Type B pancreatic cell (in vitro differentiated cells): ENCODE measurements at regions not wholly inside any gene's neighbourhood (a gene's known extent, or its start where the extent isn't known, plus 50 kb on each side); places are given as distances from the start of the nearest gene placed in this dataset.

Experiments used
- DNase-seq: peaks from one replicate; pipeline ENCODE4 v3.0.0; 2021; ENCODE audit warnings: mixed read lengths; ENCODE audit not compliant: unreplicated experiment; ENCODE audit errors: extremely low spot score
- H3K27ac Mint-ChIP-seq: 2 replicates; pipeline ENCODE4 v1.8.0; 2021; ENCODE audit warnings: mild to moderate bottlenecking, mixed read lengths
- H3K27me3 Mint-ChIP-seq: 2 replicates; pipeline ENCODE4 v1.8.0; 2021; ENCODE audit warnings: mixed read lengths
- H3K36me3 Mint-ChIP-seq: 2 replicates; pipeline ENCODE4 v1.8.0; 2021; ENCODE audit warnings: mixed read lengths
- H3K4me1 Mint-ChIP-seq: one replicate; pipeline ENCODE4 v1.8.0; 2021; ENCODE audit warnings: mixed read lengths; ENCODE audit not compliant: unreplicated experiment
- H3K4me3 Mint-ChIP-seq: 2 replicates; pipeline ENCODE4 v1.8.0; 2021; ENCODE audit warnings: mild to moderate bottlenecking, mixed read lengths
- H3K9me3 Mint-ChIP-seq: 2 replicates; pipeline ENCODE4 v1.8.0; 2021; ENCODE audit warnings: mixed read lengths
- CTCF ChIP-seq: fragments of 200-600 bp; sonication (generic); conservative IDR thresholded peaks from 2 replicates; pipeline ENCODE4 v1.5.0; 2021; ENCODE audit warnings: antibody characterized with exemption, mild to moderate bottlenecking

GRCh38 chr1:164325786-164326185 lies 233.2 kb upstream of the PBX1 start:
- Mint-ChIP-seq H3K27ac (no peak overlapping the region), H3K4me1 (no peaks in the 10 kb centered on the region), H3K27me3 (peaks cover 7% of the 10 kb centered on the region), H3K4me3 (no peak overlapping the region), H3K36me3 (no peaks in the 10 kb centered on the region), H3K9me3 (peaks cover 9% of the 10 kb centered on the region)
- DNase-seq: no peak
- no peak for TF ChIP-seq CTCF

DNA sequence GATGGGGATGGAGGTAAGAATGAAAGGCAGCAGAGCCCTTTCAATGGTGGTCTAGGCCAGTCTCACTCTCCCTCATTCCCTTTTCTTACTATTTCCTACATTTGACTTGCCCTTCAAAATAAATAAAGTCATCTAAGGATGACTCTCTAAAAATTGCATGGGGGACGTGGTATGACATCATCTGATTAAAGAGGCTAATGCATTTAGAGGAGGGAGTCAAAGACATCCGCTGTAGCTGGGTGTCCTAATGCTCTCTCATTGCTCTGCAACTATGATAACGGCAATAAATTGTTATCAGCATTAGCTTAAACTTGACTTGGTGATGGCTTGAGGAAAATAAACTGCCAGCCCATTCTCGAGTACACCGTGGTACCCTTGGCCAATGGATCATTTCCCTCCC lies 225.6 kb upstream of the PBX1 start:
- no peaks in the 10 kb centered on the region for H3K36me3 Mint-ChIP-seq
- H3K4me3 Mint-ChIP-seq: no peak overlapping the region
- H3K4me1 Mint-ChIP-seq: peaks cover 7% of the 10 kb centered on the region
- peaks cover 3% of the 10 kb centered on the region for H3K27me3 Mint-ChIP-seq
- peaks cover 4% of the 10 kb centered on the region for H3K9me3 Mint-ChIP-seq
- DNase-seq: no peak
- TF ChIP-seq CTCF: no peak
- no peak overlapping the region for H3K27ac Mint-ChIP-seq

GRCh38 chr1:164337394-164337793 lies 221.6 kb upstream of the PBX1 start:
- H3K4me3 Mint-ChIP-seq: no peak overlapping the region
- no peak for DNase-seq
- H3K27me3 Mint-ChIP-seq: peaks cover 3% of the 10 kb centered on the region
- peaks cover 14% of the 10 kb centered on the region for H3K9me3 Mint-ChIP-seq
- no peaks in the 10 kb centered on the region for H3K36me3 Mint-ChIP-seq
- no peak overlapping the region for H3K27ac Mint-ChIP-seq
- TF ChIP-seq CTCF: no peak
- H3K4me1 Mint-ChIP-seq: peaks cover 7% of the 10 kb centered on the region

DNA sequence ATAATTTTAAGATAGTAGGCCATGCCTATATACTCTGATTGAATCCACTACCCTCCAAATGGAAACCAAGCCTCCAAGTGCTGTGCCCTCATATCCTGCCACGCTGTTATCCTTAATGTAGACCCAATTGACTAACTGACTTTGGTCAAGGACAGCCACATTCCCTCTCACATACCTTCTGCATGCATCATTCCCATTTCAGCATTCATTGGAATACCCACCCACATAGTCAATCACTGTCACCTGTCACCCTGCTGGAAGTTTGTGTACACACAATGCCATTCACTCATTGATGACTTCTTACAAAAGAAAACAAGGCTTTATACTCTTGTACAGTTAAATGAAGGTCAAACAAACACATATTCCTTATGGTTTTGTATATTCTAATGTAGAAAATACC lies 221.1 kb upstream of the PBX1 start:
- H3K9me3 Mint-ChIP-seq: peaks cover 14% of the 10 kb centered on the region
- H3K27me3 Mint-ChIP-seq: peaks cover 3% of the 10 kb centered on the region
- no peak for DNase-seq
- no peak overlapping the region for H3K27ac Mint-ChIP-seq
- H3K36me3 Mint-ChIP-seq: no peaks in the 10 kb centered on the region
- TF ChIP-seq CTCF: no peak
- H3K4me3 Mint-ChIP-seq: no peak overlapping the region
- peaks cover 7% of the 10 kb centered on the region for H3K4me1 Mint-ChIP-seq

DNA sequence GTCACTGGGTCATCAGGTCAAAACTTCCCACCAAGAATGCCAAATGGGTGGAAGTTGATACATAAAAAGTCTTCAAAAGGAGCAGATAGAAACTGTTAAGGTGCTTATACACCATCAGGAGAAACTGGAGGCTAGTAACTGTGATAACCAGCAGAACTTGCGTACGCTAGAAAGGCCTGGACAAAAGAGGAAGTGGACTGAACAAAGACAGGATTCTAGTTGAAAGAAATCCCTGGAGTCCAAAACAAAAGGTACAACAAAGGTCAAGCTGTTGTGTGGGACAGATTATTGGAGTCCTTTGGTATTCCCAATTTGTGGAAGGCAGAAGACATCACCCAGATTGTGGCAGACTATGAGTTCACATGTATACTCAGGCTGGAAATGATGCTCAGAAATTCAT lies 215.8 kb upstream of the PBX1 start:
- H3K27me3 Mint-ChIP-seq: no peaks in the 10 kb centered on the region
- peaks cover 16% of the 10 kb centered on the region for H3K9me3 Mint-ChIP-seq
- no peaks in the 10 kb centered on the region for H3K36me3 Mint-ChIP-seq

More for the DNA sequence above, 215.8 kb upstream of the PBX1 start:
- DNase-seq: no peak
- no peak for TF ChIP-seq CTCF
- H3K27ac Mint-ChIP-seq: no peak overlapping the region
- H3K4me1 Mint-ChIP-seq: peaks cover 7% of the 10 kb centered on the region
- H3K4me3 Mint-ChIP-seq: no peak overlapping the region
